ENCODE measurements at regions not wholly inside any gene's neighbourhood (a gene's known extent, or its start where the extent isn't known, plus 50 kb on each side); places are given as distances from the start of the nearest gene placed in this dataset.

DNA sequence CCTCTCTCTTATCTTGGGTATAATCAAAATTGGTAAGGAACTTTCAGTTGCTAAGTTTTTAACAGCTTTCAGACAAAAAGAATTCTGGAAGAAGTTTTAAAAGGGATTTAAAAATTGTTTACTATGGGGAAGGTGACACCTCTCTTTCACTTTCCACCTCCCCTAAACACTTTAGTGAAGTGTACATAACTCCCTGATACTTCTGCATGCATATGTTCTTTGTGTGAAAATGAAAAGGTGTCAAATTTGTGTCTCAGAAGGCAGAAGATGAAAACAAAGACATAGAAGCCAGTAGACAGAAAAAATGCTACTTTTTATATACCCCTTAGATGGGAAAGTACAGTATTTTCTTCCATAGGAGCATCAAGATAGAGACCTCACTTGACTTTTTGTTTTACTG lies 117.8 kb downstream of the TMEM26 start:
- ChIA-PET POLR2A (no interaction called here), CTCF (no interaction called here)
- DNase-seq (ENCODE audit: low read depth, low spot score): no peak
- TF ChIP-seq, protein P1, sequence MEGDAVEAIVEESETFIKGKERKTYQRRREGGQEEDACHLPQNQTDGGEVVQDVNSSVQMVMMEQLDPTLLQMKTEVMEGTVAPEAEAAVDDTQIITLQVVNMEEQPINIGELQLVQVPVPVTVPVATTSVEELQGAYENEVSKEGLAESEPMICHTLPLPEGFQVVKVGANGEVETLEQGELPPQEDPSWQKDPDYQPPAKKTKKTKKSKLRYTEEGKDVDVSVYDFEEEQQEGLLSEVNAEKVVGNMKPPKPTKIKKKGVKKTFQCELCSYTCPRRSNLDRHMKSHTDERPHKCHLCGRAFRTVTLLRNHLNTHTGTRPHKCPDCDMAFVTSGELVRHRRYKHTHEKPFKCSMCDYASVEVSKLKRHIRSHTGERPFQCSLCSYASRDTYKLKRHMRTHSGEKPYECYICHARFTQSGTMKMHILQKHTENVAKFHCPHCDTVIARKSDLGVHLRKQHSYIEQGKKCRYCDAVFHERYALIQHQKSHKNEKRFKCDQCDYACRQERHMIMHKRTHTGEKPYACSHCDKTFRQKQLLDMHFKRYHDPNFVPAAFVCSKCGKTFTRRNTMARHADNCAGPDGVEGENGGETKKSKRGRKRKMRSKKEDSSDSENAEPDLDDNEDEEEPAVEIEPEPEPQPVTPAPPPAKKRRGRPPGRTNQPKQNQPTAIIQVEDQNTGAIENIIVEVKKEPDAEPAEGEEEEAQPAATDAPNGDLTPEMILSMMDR (IDR thresholded peaks at IDR 0.05; ENCODE audit: insufficient read depth, low read length, missing control alignments): no peak
- H3K4me3 ChIP-seq (ENCODE audit: low read depth, low read length): no peak overlapping the region

DNA sequence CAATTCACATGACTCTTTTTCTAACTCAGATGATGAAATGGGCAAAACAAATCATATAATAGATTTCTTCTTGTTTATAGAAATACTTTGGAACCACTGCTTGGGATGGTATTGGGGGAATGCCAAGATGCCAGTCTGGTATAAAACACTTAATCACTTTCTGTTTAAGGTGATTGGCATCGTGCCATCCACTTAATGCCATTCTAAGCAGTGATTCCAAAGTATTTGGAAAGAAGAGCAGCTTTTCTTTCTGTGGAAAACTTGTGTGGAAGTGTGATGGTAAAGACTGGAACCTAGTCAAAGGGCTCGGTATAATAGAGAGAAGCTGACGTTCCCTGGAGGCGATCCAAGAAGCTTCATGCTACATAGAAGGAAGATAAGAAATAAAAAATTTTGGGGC lies 120.6 kb downstream of the TMEM26 start:
- TF ChIP-seq, protein P1 (IDR thresholded peaks at IDR 0.05; ENCODE audit: insufficient read depth, low read length, missing control alignments): no peak
- DNase-seq (ENCODE audit: low read depth, low spot score): no peak
- CTCF ChIA-PET: no interaction called here
- no peak overlapping the region for H3K4me3 ChIP-seq (ENCODE audit: low read depth, low read length)
- POLR2A ChIA-PET: interaction anchor here (0.6 kb wide), 1 partner anchor 35 kb away, joined by 3 read pairs; no protein-coding TSS in a partner anchor

DNA sequence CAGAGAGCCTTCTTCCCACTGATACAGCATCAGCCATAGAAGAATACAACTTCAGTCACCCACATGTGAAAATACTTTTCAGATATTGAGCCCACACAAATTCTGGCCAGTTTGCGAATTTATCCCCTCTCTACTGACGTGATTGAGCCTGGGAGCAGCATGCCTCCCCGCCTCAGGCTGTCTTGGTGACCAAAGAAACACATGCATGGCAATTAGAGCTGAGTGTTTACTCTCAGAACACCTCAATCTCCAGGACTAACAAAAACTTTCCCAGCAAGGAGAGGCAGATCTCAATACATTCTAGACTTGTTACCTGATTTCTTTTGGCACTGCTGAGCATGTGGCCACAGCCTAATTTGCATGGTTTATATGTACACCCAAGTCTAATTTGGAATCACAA lies 122.5 kb downstream of the TMEM26 start:
- POLR2A ChIA-PET: no interaction called here
- CTCF ChIA-PET: interaction anchor here (1.3 kb wide), 1 partner anchor 13 kb away, joined by 3 read pairs; no protein-coding TSS in a partner anchor
- DNase-seq (ENCODE audit: low read depth, low spot score): no peak

DNA sequence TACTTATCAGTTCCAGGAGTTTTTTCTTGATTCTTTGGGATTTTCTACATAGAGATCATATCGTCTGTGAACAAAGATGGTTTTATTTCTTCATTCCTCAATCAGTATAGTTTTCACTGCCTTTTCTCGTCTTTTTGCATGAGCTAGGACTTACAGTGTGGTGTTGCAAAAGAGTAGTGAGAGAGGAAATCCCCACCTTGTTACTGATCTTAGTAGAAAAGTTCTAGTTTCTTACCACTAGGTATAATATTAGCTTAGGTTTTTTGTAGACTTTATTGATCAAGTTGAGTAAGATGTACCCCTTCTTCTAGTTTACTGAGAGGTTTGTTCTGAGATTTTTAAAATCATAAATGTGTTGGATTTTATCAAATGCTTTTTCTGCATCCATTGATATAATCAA lies 123.3 kb downstream of the TMEM26 start:
- DNase-seq (ENCODE audit: low read depth, low spot score): no peak
- TF ChIP-seq, protein P1 (IDR thresholded peaks at IDR 0.05; ENCODE audit: insufficient read depth, low read length, missing control alignments): no peak
- ChIA-PET POLR2A (no interaction called here), CTCF (interaction anchor here (1.3 kb wide), 1 partner anchor 13 kb away, joined by 3 read pairs; no protein-coding TSS in a partner anchor)
- H3K4me3 ChIP-seq (ENCODE audit: low read depth, low read length): no peak overlapping the region

More for the DNA sequence above, 122.5 kb downstream of the TMEM26 start:
- H3K4me3 ChIP-seq (ENCODE audit: low read depth, low read length): no peak overlapping the region
- TF ChIP-seq, protein P1 (IDR thresholded peaks at IDR 0.05; ENCODE audit: insufficient read depth, low read length, missing control alignments): no peak

DNA sequence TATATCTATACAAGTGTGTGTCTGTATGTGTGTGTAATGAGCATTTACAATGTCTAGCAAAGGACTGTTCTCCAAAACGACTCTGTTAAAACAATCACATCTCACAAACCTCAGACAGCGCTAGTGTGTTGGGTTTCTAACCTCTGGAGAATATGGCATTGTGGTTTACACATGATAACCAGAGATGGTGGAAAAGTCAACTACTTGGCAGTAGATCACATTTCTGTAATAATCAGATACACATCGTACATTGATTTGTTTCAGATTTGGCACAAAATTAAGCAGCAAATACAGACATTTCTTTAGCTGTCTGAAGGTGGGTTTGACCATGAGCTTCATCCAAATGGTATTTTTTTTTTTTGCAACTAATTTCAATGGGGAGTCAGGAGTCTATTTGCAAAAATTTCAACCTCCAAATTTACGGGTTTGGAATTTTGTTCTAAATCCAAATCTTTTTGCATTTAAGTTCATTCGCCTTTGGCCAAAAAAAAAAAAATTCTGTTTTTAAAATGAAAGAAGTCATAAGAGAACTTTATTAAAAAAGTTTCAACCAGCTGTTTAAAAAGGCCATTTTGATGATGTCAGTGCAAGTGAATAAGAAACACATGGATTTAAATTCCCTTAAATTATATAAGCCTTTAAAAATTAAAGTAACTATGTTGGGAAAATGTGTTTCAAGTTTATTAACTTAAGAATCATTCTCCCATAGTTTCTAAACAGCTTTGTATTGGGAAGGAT lies 127.8 kb downstream of the TMEM26 start:
- ChIA-PET CTCF (interaction anchor here (1.1 kb wide), 1 partner anchor 10 kb away, joined by 3 read pairs; no protein-coding TSS in a partner anchor), POLR2A (no interaction called here)
- no peak for DNase-seq (ENCODE audit: low read depth, low spot score)
- TF ChIP-seq, protein P1 (IDR thresholded peaks at IDR 0.05; ENCODE audit: insufficient read depth, low read length, missing control alignments): no peak
- H3K4me3 ChIP-seq (ENCODE audit: low read depth, low read length): no peak overlapping the region

DNA sequence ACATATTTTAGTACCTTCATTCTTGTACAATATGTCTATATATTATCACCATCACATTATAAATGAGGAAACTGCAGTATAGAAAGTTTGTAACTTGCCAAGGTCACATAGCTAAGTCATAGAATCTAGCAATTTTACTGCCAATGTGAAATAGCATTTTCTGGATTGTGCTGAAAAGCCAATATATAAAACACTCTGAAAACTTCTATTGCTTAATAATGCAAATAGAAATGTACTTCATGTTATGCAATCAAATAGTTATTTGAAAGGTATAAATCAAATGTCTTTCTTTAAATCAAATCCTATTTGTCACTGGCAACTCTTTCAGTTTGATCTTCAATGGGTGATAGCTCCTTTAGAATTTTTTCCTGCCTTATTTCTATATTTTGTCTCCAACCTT lies 129.5 kb downstream of the TMEM26 start:
- CTCF ChIA-PET: interaction anchor here (1.1 kb wide), 1 partner anchor 52 kb away, joined by 4 read pairs; no protein-coding TSS in a partner anchor
- TF ChIP-seq, protein P1 (IDR thresholded peaks at IDR 0.05; ENCODE audit: insufficient read depth, low read length, missing control alignments): no peak
- no peak for DNase-seq (ENCODE audit: low read depth, low spot score)
- H3K4me3 ChIP-seq (ENCODE audit: low read depth, low read length): no peak overlapping the region
- POLR2A ChIA-PET: no interaction called here

All from AG04449 (cell line).